ENCODE measurements at regions not wholly inside any gene's neighbourhood (a gene's known extent, or its start where the extent isn't known, plus 50 kb on each side); places are given as distances from the start of the nearest gene placed in this dataset.
"Not testable (repeated sequence)": the region's sequence is repeated elsewhere in the genome, so short reads cannot be mapped to it uniquely, and the experiment has no call there.

- DNase-seq (no peak), ATAC-seq (no peak)
- Histone ChIP-seq H3K9me3 (no peaks in the 10 kb centered on the region), H3K4me3 (no peak overlapping the region), H3K4me1 (no peaks in the 10 kb centered on the region), H3K27ac (no peak overlapping the region), H3K27me3 (no peaks in the 10 kb centered on the region), H3K36me3 (no peaks in the 10 kb centered on the region)
- intact Hi-C loops (cut with DNase I), result no loop called here
- TF ChIP-seq, protein P1, sequence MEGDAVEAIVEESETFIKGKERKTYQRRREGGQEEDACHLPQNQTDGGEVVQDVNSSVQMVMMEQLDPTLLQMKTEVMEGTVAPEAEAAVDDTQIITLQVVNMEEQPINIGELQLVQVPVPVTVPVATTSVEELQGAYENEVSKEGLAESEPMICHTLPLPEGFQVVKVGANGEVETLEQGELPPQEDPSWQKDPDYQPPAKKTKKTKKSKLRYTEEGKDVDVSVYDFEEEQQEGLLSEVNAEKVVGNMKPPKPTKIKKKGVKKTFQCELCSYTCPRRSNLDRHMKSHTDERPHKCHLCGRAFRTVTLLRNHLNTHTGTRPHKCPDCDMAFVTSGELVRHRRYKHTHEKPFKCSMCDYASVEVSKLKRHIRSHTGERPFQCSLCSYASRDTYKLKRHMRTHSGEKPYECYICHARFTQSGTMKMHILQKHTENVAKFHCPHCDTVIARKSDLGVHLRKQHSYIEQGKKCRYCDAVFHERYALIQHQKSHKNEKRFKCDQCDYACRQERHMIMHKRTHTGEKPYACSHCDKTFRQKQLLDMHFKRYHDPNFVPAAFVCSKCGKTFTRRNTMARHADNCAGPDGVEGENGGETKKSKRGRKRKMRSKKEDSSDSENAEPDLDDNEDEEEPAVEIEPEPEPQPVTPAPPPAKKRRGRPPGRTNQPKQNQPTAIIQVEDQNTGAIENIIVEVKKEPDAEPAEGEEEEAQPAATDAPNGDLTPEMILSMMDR (IDR thresholded peaks at IDR 0.05), result no peak
Observed at GRCh38 chr18:28281400-28281799, 104.5 kb upstream of the CDH2 start.

- Histone ChIP-seq H3K4me3 (no peak overlapping the region), H3K36me3 (no peaks in the 10 kb centered on the region), H3K4me1 (no peaks in the 10 kb centered on the region), H3K9me3 (no peaks in the 10 kb centered on the region), H3K27me3 (no peaks in the 10 kb centered on the region), H3K27ac (no peak overlapping the region)
- no peak for ATAC-seq
- TF ChIP-seq, protein P1 (IDR thresholded peaks at IDR 0.05), result no peak
- no peak for DNase-seq
- intact Hi-C loops (cut with DNase I), result no loop called here
Observed at GRCh38 chr18:28269750-28270149, 92.8 kb upstream of the CDH2 start.

- intact Hi-C loops (cut with DNase I), result no loop called here
- H3K27ac ChIP-seq, result no peak overlapping the region
- H3K4me1 ChIP-seq, result no peaks in the 10 kb centered on the region
- H3K4me3 ChIP-seq, result no peak overlapping the region
- H3K9me3 ChIP-seq, result no peaks in the 10 kb centered on the region
- H3K36me3 ChIP-seq, result no peaks in the 10 kb centered on the region
- DNase-seq (no peak), ATAC-seq (no peak)
- no peaks in the 10 kb centered on the region for H3K27me3 ChIP-seq
- TF ChIP-seq, protein P1 (IDR thresholded peaks at IDR 0.05), result no peak
Observed at GRCh38 chr18:28267878-28268625, 91.1 kb upstream of the CDH2 start.

DNA sequence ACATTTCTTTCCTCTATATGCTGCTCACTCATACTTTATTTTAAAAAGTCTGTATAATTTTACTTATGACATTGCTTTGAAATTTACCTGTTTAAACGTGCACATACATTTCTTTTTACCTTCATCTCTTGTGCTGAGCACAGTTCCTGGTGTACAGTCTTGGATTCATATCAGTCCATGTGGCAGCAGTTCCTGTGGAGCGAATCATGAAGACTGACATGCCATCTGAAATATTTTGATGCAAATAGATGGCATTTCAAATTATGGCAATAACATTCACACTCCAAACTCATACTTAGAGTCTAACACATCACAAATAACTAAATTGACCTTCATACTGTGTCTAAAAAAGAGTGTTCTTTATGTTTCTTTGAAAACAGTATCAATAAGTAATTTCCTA, 90.3 kb upstream of the CDH2 start:
- DNase-seq (no peak), ATAC-seq (no peak)
- TF ChIP-seq, protein P1 (IDR thresholded peaks at IDR 0.05), result no peak
- intact Hi-C loops (cut with DNase I), result no loop called here
- H3K9me3 ChIP-seq, result no peaks in the 10 kb centered on the region
- H3K4me3 ChIP-seq, result no peak overlapping the region
- H3K4me1 ChIP-seq, result no peaks in the 10 kb centered on the region
- H3K27ac ChIP-seq, result no peak overlapping the region
- H3K36me3 ChIP-seq, result no peaks in the 10 kb centered on the region
- no peaks in the 10 kb centered on the region for H3K27me3 ChIP-seq

GRCh38 chr18:28256166-28256565, 79.2 kb upstream of the CDH2 start:
- intact Hi-C loops (cut with DNase I), result no loop called here
- H3K9me3 ChIP-seq, result no peaks in the 10 kb centered on the region
- ATAC-seq (no peak), DNase-seq (no peak)
- TF ChIP-seq, protein P1 (IDR thresholded peaks at IDR 0.05), result no peak
- H3K36me3 ChIP-seq, result no peaks in the 10 kb centered on the region
- no peak overlapping the region for H3K27ac ChIP-seq
- no peaks in the 10 kb centered on the region for H3K4me1 ChIP-seq
- H3K4me3 ChIP-seq, result no peak overlapping the region
- H3K27me3 ChIP-seq, result no peaks in the 10 kb centered on the region

- Histone ChIP-seq H3K36me3 (no peaks in the 10 kb centered on the region), H3K4me1 (no peaks in the 10 kb centered on the region), H3K27me3 (no peaks in the 10 kb centered on the region), H3K4me3 (no peak overlapping the region), H3K27ac (no peak overlapping the region), H3K9me3 (no peaks in the 10 kb centered on the region)
- intact Hi-C loops (cut with DNase I), result no loop called here
- DNase-seq, result no peak
- ATAC-seq, result no peak
- TF ChIP-seq, protein P1 (IDR thresholded peaks at IDR 0.05), result no peak
Observed at GRCh38 chr18:28248653-28249052, 71.7 kb upstream of the CDH2 start.

GRCh38 chr18:28240626-28241025, 63.7 kb upstream of the CDH2 start:
- H3K4me1 ChIP-seq; ATAC-seq; H3K9me3 ChIP-seq; H3K27me3 ChIP-seq; H3K4me3 ChIP-seq; H3K36me3 ChIP-seq; DNase-seq; H3K27ac ChIP-seq; intact Hi-C loops (cut with DNase I): not testable (repeated sequence)

Data from upper lobe of right lung (tissue), 1 donor.